Lung (tissue), 11 donors: ENCODE measurements at regions not wholly inside any gene's neighbourhood (a gene's known extent, or its start where the extent isn't known, plus 50 kb on each side); places are given as distances from the start of the nearest gene placed in this dataset.

Source experiments
- ATAC-seq: fragments of 200-7000 bp; cut with Tn5 transposase; one replicate; pipeline ENCODE4 v1.9.1; 2020; ENCODE audit warnings: moderate number of reproducible peaks; ENCODE audit not compliant: insufficient read depth, low FRiP score
- DNase-seq, 3 donors: peaks; one replicate each; pipeline ENCODE4 v3.0.0-alpha.2; 2013 to 2017
- H3K27ac ChIP-seq, 2 donors: one replicate each; pipeline ENCODE4 v1.5.1; 2013; ENCODE audit warnings: mild to moderate bottlenecking in 2 of 2, moderate library complexity in 2 of 2, control low read depth in 1 of 2, inconsistent platforms in 1 of 2, low read depth in 1 of 2, low read length in 1 of 2
- H3K27me3 ChIP-seq, 3 donors: one replicate each; pipeline ENCODE4 v1.5.1; 2013; ENCODE audit warnings: low read length in 2 of 3; ENCODE audit not compliant: control insufficient read depth in 3 of 3, insufficient read depth in 3 of 3
- H3K36me3 ChIP-seq, 4 donors: one replicate each; pipeline ENCODE4 v1.5.1; 2013; ENCODE audit warnings: low read length in 4 of 4, mild to moderate bottlenecking in 1 of 4, moderate library complexity in 1 of 4; ENCODE audit not compliant: control insufficient read depth in 4 of 4, insufficient read depth in 4 of 4
- H3K4me1 ChIP-seq, 5 donors: one replicate each; pipeline ENCODE4 v1.5.1; 2013; ENCODE audit warnings: low read length in 5 of 5, mild to moderate bottlenecking in 2 of 5, moderate library complexity in 1 of 5; ENCODE audit not compliant: control insufficient read depth in 5 of 5, insufficient read depth in 5 of 5
- H3K4me3 ChIP-seq: one replicate; pipeline ENCODE4 v1.5.1; 2013; ENCODE audit warnings: mild to moderate bottlenecking, control low read depth, moderate library complexity
- H3K9ac ChIP-seq, 2 donors: one replicate each; pipeline ENCODE4 v1.5.1; 2013; ENCODE audit warnings: low read length in 2 of 2, control low read depth in 1 of 2; ENCODE audit not compliant: insufficient read depth in 1 of 2
- H3K9me3 ChIP-seq, 4 donors: one replicate each; pipeline ENCODE4 v1.5.1; 2013; ENCODE audit warnings: low read length in 3 of 4, mild to moderate bottlenecking in 1 of 4, moderate library complexity in 1 of 4; ENCODE audit not compliant: control insufficient read depth in 4 of 4, insufficient read depth in 3 of 4
- CTCF ChIP-seq: IDR thresholded peaks from 2 replicates; pipeline ENCODE4 v1.5.1; 2012; ENCODE audit warnings: mild to moderate bottlenecking; ENCODE audit errors: control extremely low read depth, extremely low read depth
- WGBS, 2 donors: extraction: QIAGEN DNeasy Blood & Tissue Kit; methylation state at CpG; one replicate each; pipeline ENCODE4 v1.1.7; 2013; 5-methylcytosine and 5-hydroxymethylcytosine counted together
- donor health status: control.
- donor health status: control.
- donor health status: Bipolar disorder and iron deficiency.
- donor health status: healthy.
- donor health status: DM: yes; HTN: yes; CAD: no.

- Histone ChIP-seq H3K4me1 (no peaks in the 10 kb centered on the region), H3K27ac (no peak overlapping the region), H3K9me3 (no peaks in the 10 kb centered on the region), H3K27me3 (no peaks in the 10 kb centered on the region), H3K36me3 (no peaks in the 10 kb centered on the region), H3K9ac (no peak overlapping the region), H3K4me3 (no peak overlapping the region)
- WGBS, 2 donors: 80 to 81% methylated on average over 2 of the region's 2 CpGs
- ATAC-seq (no peak), DNase-seq (no peak)
- no peak for TF ChIP-seq CTCF
These were observed 500.6 kb downstream of the RWDD3 start for GRCh38 chr1:95734560-95734959.

DNA sequence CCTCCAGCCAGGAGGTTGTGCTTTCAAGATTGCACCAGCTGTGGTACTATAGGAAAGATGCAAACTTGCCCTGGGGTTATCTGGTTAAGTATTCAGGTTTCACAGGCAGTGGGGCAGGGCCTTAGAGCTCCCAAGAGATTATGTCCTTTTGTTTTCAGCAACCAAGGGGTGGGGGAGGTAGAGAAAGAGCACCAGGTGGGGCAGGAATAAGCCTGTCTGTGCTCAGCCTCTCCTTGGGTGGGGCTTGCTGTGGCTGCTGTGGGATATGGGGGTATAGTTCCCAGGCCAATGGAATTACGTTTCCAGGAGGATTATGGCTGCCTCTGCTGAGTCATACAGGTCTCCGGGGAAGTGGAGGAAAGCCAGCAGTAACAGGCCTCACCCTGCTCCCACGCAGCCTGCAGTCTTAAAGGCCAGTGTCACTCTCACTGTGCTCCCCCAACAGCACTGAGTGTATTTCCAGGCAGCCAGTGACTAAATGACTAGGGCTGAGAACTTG lies 508.6 kb downstream of the RWDD3 start:
- WGBS, 2 donors: 76 to 78% methylated on average over 3 of the region's 3 CpGs
- no peak overlapping the region for H3K27ac ChIP-seq

DNA sequence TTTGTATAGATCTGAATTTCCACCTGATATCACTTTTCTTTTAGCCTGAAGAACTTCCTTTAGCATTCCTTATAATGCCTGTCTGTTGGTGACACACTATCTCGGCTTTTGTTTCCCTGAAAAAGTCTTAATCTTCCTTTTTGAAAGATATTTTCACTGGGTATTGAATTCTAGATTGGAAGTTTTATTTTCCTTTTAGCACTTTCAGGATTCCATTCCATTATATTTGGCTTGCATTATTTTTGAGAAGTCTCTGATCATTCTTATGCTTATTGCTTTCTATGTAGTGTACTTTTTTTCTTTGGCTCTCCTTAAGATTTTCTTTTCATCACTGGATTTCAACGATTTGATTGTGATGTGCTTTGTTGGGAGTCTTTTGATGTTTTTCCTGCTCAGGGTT lies 510.7 kb downstream of the RWDD3 start:
- Histone ChIP-seq H3K9me3 (peaks cover 0 to 4% (median 0%) of the 10 kb centered on the region in 4 donors), H3K4me3 (no peak overlapping the region), H3K9ac (no peak overlapping the region), H3K27ac (no peak overlapping the region), H3K36me3 (no peaks in the 10 kb centered on the region), H3K27me3 (no peaks in the 10 kb centered on the region), H3K4me1 (no peaks in the 10 kb centered on the region)
- WGBS, 2 donors: 64 to 78% methylated on average over 2 of the region's 2 CpGs
- ATAC-seq: no peak
- no peak for DNase-seq
- no peak for TF ChIP-seq CTCF

More for the DNA sequence above, 508.6 kb downstream of the RWDD3 start:
- Histone ChIP-seq H3K9ac (no peak overlapping the region), H3K4me1 (no peaks in the 10 kb centered on the region), H3K36me3 (no peaks in the 10 kb centered on the region), H3K27me3 (no peaks in the 10 kb centered on the region), H3K9me3 (peaks cover 0 to 4% (median 0%) of the 10 kb centered on the region in 4 donors), H3K4me3 (no peak overlapping the region)
- no peak for DNase-seq
- no peak for TF ChIP-seq CTCF
- ATAC-seq: no peak
